NCI-H1105 treated with DMSO at 0.1 percent for 48 hours (cell line): ENCODE measurements at regions not wholly inside any gene's neighbourhood (a gene's known extent, or its start where the extent isn't known, plus 50 kb on each side); places are given as distances from the start of the nearest gene placed in this dataset.
"Not testable (repeated sequence)": the region's sequence is repeated elsewhere in the genome, so short reads cannot be mapped to it uniquely, and the experiment has no call there.

Experiments used
- DNase-seq: peaks from one replicate; lab custom pipeline; 2025; lab: John Stamatoyannopoulos, UW

GRCh38 chr18:71077451-71077850 lies 788.6 kb downstream of the SOCS6 start:
- no peak for DNase-seq

GRCh38 chr18:71075147-71075546 lies 786.3 kb downstream of the SOCS6 start:
- DNase-seq, result no peak

- no peak for DNase-seq
Measured at GRCh38 chr18:71068338-71068737, 779.5 kb downstream of the SOCS6 start.

GRCh38 chr18:71049893-71050292 lies 761.0 kb downstream of the SOCS6 start:
- no peak for DNase-seq

- no peak for DNase-seq
Measured at GRCh38 chr18:71047882-71048281, 759.0 kb downstream of the SOCS6 start.

GRCh38 chr18:71045331-71046065 lies 756.7 kb downstream of the SOCS6 start:
- no peak for DNase-seq

GRCh38 chr18:71040161-71040560 lies 751.3 kb downstream of the SOCS6 start:
- no peak for DNase-seq

GRCh38 chr18:71038196-71038595 lies 749.4 kb downstream of the SOCS6 start:
- no peak for DNase-seq

GRCh38 chr18:71036783-71037182 lies 747.9 kb downstream of the SOCS6 start:
- DNase-seq, result no peak

- DNase-seq, result not testable (repeated sequence)
Measured at GRCh38 chr18:71031296-71032191, 742.7 kb downstream of the SOCS6 start.

GRCh38 chr18:71030085-71030484 lies 741.2 kb downstream of the SOCS6 start:
- not testable (repeated sequence) for DNase-seq

GRCh38 chr18:71028285-71028762 lies 739.5 kb downstream of the SOCS6 start:
- DNase-seq, result no peak

GRCh38 chr18:71027531-71027930 lies 738.7 kb downstream of the SOCS6 start:
- no peak for DNase-seq

- no peak for DNase-seq
Measured at GRCh38 chr18:71025505-71026225, 736.8 kb downstream of the SOCS6 start.

- no peak for DNase-seq
Measured at GRCh38 chr18:71022389-71022788, 733.5 kb downstream of the SOCS6 start.

GRCh38 chr18:71021030-71021362 lies 732.2 kb downstream of the SOCS6 start:
- no peak for DNase-seq

- DNase-seq, result no peak
Measured at GRCh38 chr18:71020342-71021029, 731.6 kb downstream of the SOCS6 start.

- DNase-seq, result no peak
Measured at GRCh38 chr18:71018816-71019215, 730.0 kb downstream of the SOCS6 start.

- no peak for DNase-seq
Measured at GRCh38 chr18:71012789-71013188, 723.9 kb downstream of the SOCS6 start.

GRCh38 chr18:71011389-71011788 lies 722.5 kb downstream of the SOCS6 start:
- DNase-seq, result no peak

- DNase-seq, result no peak
Measured at GRCh38 chr18:71008257-71008656, 719.4 kb downstream of the SOCS6 start.

GRCh38 chr18:71001597-71001996 lies 712.8 kb downstream of the SOCS6 start:
- no peak for DNase-seq
